GM10266 (cell line): ENCODE measurements at regions not wholly inside any gene's neighbourhood (a gene's known extent, or its start where the extent isn't known, plus 50 kb on each side); places are given as distances from the start of the nearest gene placed in this dataset.

ENCODE experiments used
- DNase-seq: peaks from one replicate; pipeline ENCODE4 v3.0.0; 2012; ENCODE audit errors: extremely low spot score
- TF ChIP-seq, protein P1 (sequence below): IDR thresholded peaks from 2 replicates; pipeline ENCODE4 v1.5.1; 2012; ENCODE audit warnings: mild to moderate bottlenecking, low read depth; ENCODE audit not compliant: control insufficient read depth, insufficient read depth; ENCODE audit errors: missing control alignments

GRCh38 chrY:7818924-7819323, 907.4 kb upstream of the AMELY start:
- no peak for DNase-seq

GRCh38 chrY:7816567-7816966, 905.0 kb upstream of the AMELY start:
- TF ChIP-seq, protein P1, sequence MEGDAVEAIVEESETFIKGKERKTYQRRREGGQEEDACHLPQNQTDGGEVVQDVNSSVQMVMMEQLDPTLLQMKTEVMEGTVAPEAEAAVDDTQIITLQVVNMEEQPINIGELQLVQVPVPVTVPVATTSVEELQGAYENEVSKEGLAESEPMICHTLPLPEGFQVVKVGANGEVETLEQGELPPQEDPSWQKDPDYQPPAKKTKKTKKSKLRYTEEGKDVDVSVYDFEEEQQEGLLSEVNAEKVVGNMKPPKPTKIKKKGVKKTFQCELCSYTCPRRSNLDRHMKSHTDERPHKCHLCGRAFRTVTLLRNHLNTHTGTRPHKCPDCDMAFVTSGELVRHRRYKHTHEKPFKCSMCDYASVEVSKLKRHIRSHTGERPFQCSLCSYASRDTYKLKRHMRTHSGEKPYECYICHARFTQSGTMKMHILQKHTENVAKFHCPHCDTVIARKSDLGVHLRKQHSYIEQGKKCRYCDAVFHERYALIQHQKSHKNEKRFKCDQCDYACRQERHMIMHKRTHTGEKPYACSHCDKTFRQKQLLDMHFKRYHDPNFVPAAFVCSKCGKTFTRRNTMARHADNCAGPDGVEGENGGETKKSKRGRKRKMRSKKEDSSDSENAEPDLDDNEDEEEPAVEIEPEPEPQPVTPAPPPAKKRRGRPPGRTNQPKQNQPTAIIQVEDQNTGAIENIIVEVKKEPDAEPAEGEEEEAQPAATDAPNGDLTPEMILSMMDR, result no peak
- no peak for DNase-seq

More at GRCh38 chrY:7818924-7819323, 907.4 kb upstream of the AMELY start:
- TF ChIP-seq, protein P1, result peak; percentile 61

- no peak for DNase-seq
- TF ChIP-seq, protein P1, result no peak
These were observed 904.4 kb upstream of the AMELY start for GRCh38 chrY:7815921-7816320.

DNA sequence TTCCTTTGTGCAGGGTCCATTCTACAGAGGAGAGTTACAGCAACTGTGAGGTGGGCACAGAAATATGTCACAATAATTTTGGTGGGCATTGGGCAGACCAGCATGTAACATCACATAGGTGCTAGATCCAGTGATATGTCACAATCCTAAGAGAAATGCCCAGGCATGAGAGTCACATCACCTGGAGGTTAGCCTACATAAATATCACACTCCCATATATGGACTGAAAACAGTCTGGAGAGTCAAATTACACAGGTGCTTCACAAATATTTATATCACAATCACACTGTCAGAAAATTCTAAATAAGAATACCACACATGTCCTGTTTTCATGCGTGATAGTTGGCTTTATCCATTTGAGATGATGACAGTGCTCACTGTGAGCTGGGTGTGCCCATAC, 903.7 kb upstream of the AMELY start:
- TF ChIP-seq, protein P1, result no peak
- DNase-seq, result no peak

DNA sequence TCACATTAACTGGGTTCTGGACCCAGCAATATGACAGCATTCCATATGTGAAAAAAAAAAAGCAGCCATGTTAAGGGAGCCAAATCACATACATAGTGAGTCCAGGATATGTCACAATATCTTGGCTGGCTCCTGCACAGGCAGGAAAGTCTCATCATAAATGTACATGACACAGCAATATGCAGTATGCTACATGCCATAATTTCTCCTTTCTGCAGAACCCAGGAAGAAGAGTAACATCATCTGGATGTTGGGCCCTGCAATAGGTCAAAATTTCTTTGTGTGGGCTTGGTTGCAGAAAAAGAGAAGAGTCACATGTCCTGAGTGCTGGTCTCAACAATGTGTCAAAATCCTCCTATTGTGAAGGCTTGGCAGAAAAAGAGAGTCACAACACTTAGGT, 902.8 kb upstream of the AMELY start:
- DNase-seq, result no peak
- TF ChIP-seq, protein P1, result no peak

- no peak for DNase-seq
- TF ChIP-seq, protein P1, result no peak
These were observed 898.8 kb upstream of the AMELY start for GRCh38 chrY:7810359-7810758.

DNA sequence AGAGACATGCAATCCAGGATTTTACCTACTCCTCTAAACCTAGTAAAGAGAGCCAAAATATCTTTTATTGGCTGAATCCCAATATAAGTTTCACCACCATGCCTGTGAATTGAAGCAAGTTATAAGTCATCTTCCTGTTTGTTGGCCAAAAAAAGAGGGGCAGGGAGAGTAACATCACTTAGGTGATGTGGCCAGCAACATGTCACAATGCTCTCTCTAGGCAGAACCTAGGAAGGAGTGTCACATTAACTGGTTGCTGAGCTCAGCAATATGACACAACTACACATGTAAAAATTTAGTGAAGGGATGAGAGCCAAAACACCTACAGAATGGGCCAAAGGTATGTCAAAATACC, 895.9 kb upstream of the AMELY start:
- TF ChIP-seq, protein P1, result no peak
- DNase-seq, result no peak
